IMR-90 (cell line): ENCODE measurements at regions not wholly inside any gene's neighbourhood (a gene's known extent, or its start where the extent isn't known, plus 50 kb on each side); places are given as distances from the start of the nearest gene placed in this dataset.

ENCODE experiments used
- ATAC-seq: fragments of 200-7000 bp; cut with Tn5 transposase; 2 replicates; pipeline ENCODE4 v1.9.1; 2020; ENCODE audit warnings: low read depth, mild to moderate bottlenecking, moderate library complexity
- BruUV-seq: library from RNA; stranded (reverse); fragments of 400-500 nt; replicated peaks from 2 replicates; lab custom pipeline; 2021; lab: Mats Ljungman, UMichigan
- CTCF ChIA-PET: fragments of 300-600 bp; formaldehyde crosslinking; extraction: SDS; loops from one replicate; lab custom pipeline; 2021; ENCODE audit warnings: antibody characterized with exemption; lab: Yijun Ruan, JAX
- POLR2A ChIA-PET: fragments of 300-600 bp; sonication (Branson Sonifier 250); formaldehyde crosslinking; loops from one replicate; lab custom pipeline; 2022; ENCODE audit warnings: antibody characterized with exemption; ENCODE audit not compliant: unreplicated experiment; lab: Charles Lee
- DNase-seq: peaks from one replicate; pipeline ENCODE4 v3.0.0; 2013
- H2AFZ ChIP-seq: replicated peaks from 2 replicates; pipeline ENCODE3; 2013; ENCODE audit warnings: low read length, mild to moderate bottlenecking; ENCODE audit not compliant: poor library complexity
- H2AK5ac ChIP-seq: 2 replicates; pipeline ENCODE4 v1.6.1; 2013; ENCODE audit warnings: low read depth, low read length, inconsistent platforms
- H2AK9ac ChIP-seq: replicated peaks from 2 replicates; pipeline ENCODE3; 2013; ENCODE audit warnings: mild to moderate bottlenecking, low read depth, low read length, moderate library complexity; ENCODE audit not compliant: poor library complexity
- H2BK120ac ChIP-seq: 2 replicates; pipeline ENCODE4 v1.6.1; 2013; ENCODE audit warnings: low read depth, low read length, inconsistent platforms
- H2BK15ac ChIP-seq: 3 replicates; pipeline ENCODE4 v1.6.1; 2013; ENCODE audit warnings: low read depth, low read length, inconsistent platforms
- H2BK20ac ChIP-seq: 2 replicates; pipeline ENCODE4 v1.6.1; 2013; ENCODE audit warnings: low read depth, mild to moderate bottlenecking, inconsistent platforms, low read length, moderate library complexity
- H2BK5ac ChIP-seq: 2 replicates; pipeline ENCODE4 v1.6.1; 2013; ENCODE audit warnings: mild to moderate bottlenecking, low read depth, low read length, inconsistent platforms; ENCODE audit not compliant: poor library complexity, severe bottlenecking
- H3K14ac ChIP-seq: replicated peaks from 2 replicates; pipeline ENCODE4 v1.6.1; 2013; ENCODE audit warnings: low read depth, low read length, inconsistent platforms
- H3K18ac ChIP-seq: 2 replicates; pipeline ENCODE4 v1.6.1; 2013; ENCODE audit warnings: low read depth, low read length, control low read depth
- H3K23ac ChIP-seq: 2 replicates; pipeline ENCODE4 v1.6.1; 2013; ENCODE audit warnings: low read depth, low read length, inconsistent platforms
- H3K27ac ChIP-seq: 2 replicates; pipeline ENCODE4 v1.5.1; 2013; ENCODE audit warnings: mild to moderate bottlenecking, control low read depth, low read length; ENCODE audit not compliant: insufficient read depth
- H3K27me3 ChIP-seq: 2 replicates; pipeline ENCODE4 v1.6.1; 2013; ENCODE audit warnings: low read length; ENCODE audit not compliant: control insufficient read depth, insufficient read depth
- H3K36me3 ChIP-seq: 2 replicates; pipeline ENCODE4 v1.6.1; 2013; ENCODE audit warnings: low read length, mixed read lengths; ENCODE audit not compliant: control insufficient read depth, insufficient read depth
- H3K4ac ChIP-seq: 2 replicates; pipeline ENCODE4 v1.6.1; 2013; ENCODE audit warnings: low read depth, low read length, inconsistent platforms
- H3K4me1 ChIP-seq: 2 replicates; pipeline ENCODE4 v1.6.1; 2013; ENCODE audit warnings: low read length, mixed read lengths; ENCODE audit not compliant: control insufficient read depth, insufficient read depth
- H3K4me2 ChIP-seq: 2 replicates; pipeline ENCODE4 v1.6.1; 2013; ENCODE audit warnings: low read depth, mild to moderate bottlenecking, control low read depth, low read length, moderate library complexity
- H3K4me3 ChIP-seq: 2 replicates; pipeline ENCODE4 v1.5.1; 2013; ENCODE audit warnings: low read depth, mild to moderate bottlenecking, control low read depth, low read length, moderate library complexity; ENCODE audit not compliant: insufficient read depth
- H3K56ac ChIP-seq: 2 replicates; pipeline ENCODE4 v1.6.1; 2013; ENCODE audit warnings: low read length, inconsistent platforms; ENCODE audit not compliant: insufficient read depth; ENCODE audit errors: extremely low read depth
- H3K79me1 ChIP-seq, 2 experiments: 2 replicates each; pipeline ENCODE4 v1.6.1; 2013; ENCODE audit warnings: low read length in 2 of 2, inconsistent platforms in 1 of 2, low read depth in 1 of 2
- H3K9ac ChIP-seq: 2 replicates; pipeline ENCODE4 v1.6.1; 2013; ENCODE audit warnings: low read depth, low read length, control low read depth
- H3K9me1 ChIP-seq: 2 replicates; pipeline ENCODE4 v1.6.1; 2013; ENCODE audit warnings: low read length, inconsistent platforms; ENCODE audit not compliant: insufficient read depth
- H3K9me3 ChIP-seq: 2 replicates; pipeline ENCODE4 v1.6.1; 2013; ENCODE audit warnings: low read length; ENCODE audit not compliant: control insufficient read depth, insufficient read depth
- H4K20me1 ChIP-seq: 2 replicates; pipeline ENCODE4 v1.6.1; 2013; ENCODE audit warnings: low read length, inconsistent platforms; ENCODE audit not compliant: insufficient read depth
- H4K5ac ChIP-seq: 2 replicates; pipeline ENCODE4 v1.6.1; 2013; ENCODE audit warnings: mild to moderate bottlenecking, low read depth, low read length, control low read depth
- H4K8ac ChIP-seq, 2 experiments: 2 replicates each; pipeline ENCODE4 v1.6.1; 2013; ENCODE audit warnings: low read depth in 2 of 2, low read length in 2 of 2, control low read depth in 1 of 2, inconsistent platforms in 1 of 2
- H4K91ac ChIP-seq: 2 replicates; pipeline ENCODE4 v1.6.1; 2013; ENCODE audit warnings: low read depth, low read length, inconsistent platforms; ENCODE audit not compliant: insufficient read depth
- NFE2L2 ChIP-seq: fragments of 150-350 bp; IDR thresholded peaks from 2 replicates; pipeline ENCODE4 v1.6.1; 2016; ENCODE audit warnings: low read depth, mild to moderate bottlenecking, low read length
- WGBS, 2 experiments: methylation state at CpG; one replicate each; pipeline versions ENCODE4 v1.1.5 to v1.1.7; 2013; ENCODE audit warnings: missing lambda C conversion rate in 2 of 2; ENCODE audit not compliant: insufficient read length in 1 of 2; ENCODE audit errors: extremely low coverage in 2 of 2; 5-methylcytosine and 5-hydroxymethylcytosine counted together
- dilution Hi-C: fragments of 300-500 bp; cut with HindIII; formaldehyde crosslinking; loops from one replicate; pipeline ENCODE4 v1.14.3; 2018; ENCODE audit warnings: low sequenced_read_pairs; ENCODE audit not compliant: unreplicated experiment
- in situ Hi-C: fragments of 300-500 bp; cut with MboI; formaldehyde crosslinking; loops from 3 replicates; pipeline ENCODE4 v1.14.3; 2019; ENCODE audit warnings: low sequenced_read_pairs, inconsistent platforms, mixed read lengths
- intact Hi-C: fragments of 100-400 bp; cut with micrococcal nuclease; formaldehyde crosslinking; loops from 2 replicates; pipeline ENCODE4 v1.10.0; 2022

DNA sequence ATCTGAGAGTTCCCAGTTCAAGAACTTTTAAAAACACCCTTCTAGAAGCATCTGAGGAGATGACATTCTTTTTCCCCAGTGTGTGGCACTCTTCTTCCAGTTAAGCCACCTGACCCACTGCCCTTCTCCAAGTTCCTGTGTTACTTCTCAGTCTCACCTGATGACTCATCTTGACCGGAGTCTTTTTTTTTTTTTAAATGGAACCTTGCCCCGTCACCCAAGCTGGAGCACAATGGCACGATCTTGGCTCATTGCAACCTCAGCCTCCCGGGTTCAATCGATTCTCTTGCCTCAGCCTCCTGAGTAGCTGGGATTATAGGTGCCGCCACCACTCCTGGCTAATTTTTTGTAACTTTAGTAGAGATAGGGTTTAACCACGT is 224.1 kb upstream of the DAB2 start:
- in situ Hi-C loops: no loop called here
- no peaks in the 10 kb centered on the region for H3K4me1 ChIP-seq
- no peak overlapping the region for H3K14ac ChIP-seq
- WGBS, 2 experiments: no CpG with 5 or more reads among the region's 7 CpGs
- H4K91ac ChIP-seq: no peak overlapping the region
- BruUV-seq: no TSS peak
- no peak overlapping the region for H3K9ac ChIP-seq
- H3K27ac ChIP-seq: no peak overlapping the region
- H2AK9ac ChIP-seq: no peak overlapping the region
- H4K5ac ChIP-seq: no peak overlapping the region
- intact Hi-C loops: no loop called here
- H3K23ac ChIP-seq: no peak overlapping the region
- H2BK120ac ChIP-seq: no peak overlapping the region
- H3K27me3 ChIP-seq: no peaks in the 10 kb centered on the region
- ChIA-PET CTCF (no interaction called here), POLR2A (no interaction called here)
- DNase-seq: no peak
- H2BK5ac ChIP-seq: no peak overlapping the region
- no peak for ATAC-seq
- H2BK15ac ChIP-seq: no peak overlapping the region
- TF ChIP-seq NFE2L2: no peak
- H3K36me3 ChIP-seq: no peaks in the 10 kb centered on the region
- H3K4me3 ChIP-seq: no peak overlapping the region
- H3K9me3 ChIP-seq: no peaks in the 10 kb centered on the region
- H3K4ac ChIP-seq: no peak overlapping the region
- H3K56ac ChIP-seq: no peak overlapping the region
- H3K9me1 ChIP-seq: no peaks in the 10 kb centered on the region
- H3K79me1 ChIP-seq: no peaks in the 10 kb centered on the region
- H3K4me2 ChIP-seq: no peak overlapping the region
- H2AK5ac ChIP-seq: no peak overlapping the region
- no peaks in the 10 kb centered on the region for H4K20me1 ChIP-seq
- dilution Hi-C loops: no loop called here
- H2AFZ ChIP-seq: no peak overlapping the region
- H2BK20ac ChIP-seq: no peak overlapping the region
- no peak overlapping the region for H4K8ac ChIP-seq
- no peak overlapping the region for H3K18ac ChIP-seq
